ENCODE measurements at regions not wholly inside any gene's neighbourhood (a gene's known extent, or its start where the extent isn't known, plus 50 kb on each side); places are given as distances from the start of the nearest gene placed in this dataset.

DNA sequence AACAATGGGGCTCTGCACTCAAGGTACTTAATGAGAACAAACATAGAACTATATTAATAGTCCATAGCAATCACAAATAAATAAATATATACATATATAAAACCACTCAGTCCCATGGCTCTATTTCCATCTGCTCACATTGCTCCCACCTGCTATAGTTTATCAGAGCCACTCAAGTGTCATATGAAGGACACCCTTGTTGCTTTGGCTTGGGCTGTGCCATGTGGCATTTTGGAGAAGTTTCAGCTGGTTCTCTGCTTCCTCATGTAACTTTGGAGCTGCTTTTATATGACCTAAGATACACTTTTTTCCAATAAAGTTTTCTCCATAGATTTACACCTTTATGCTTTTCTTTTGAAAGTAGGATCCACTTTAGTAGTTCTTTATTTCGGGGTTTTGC lies 126.4 kb downstream of the KCNJ2 start:
- Mint-ChIP-seq H3K36me3 (0 out of 2 replicates have a peak, but pooled peaks cover 4% of the 10 kb centered on the region), H3K27ac (no peak overlapping the region), H3K27me3 (ENCODE audit: low read depth) (no peaks in the 10 kb centered on the region), H3K4me3 (no peak overlapping the region), H3K9me3 (peaks cover 18% of the 10 kb centered on the region), H3K4me1 (peaks cover 37% of the 10 kb centered on the region)
- ATAC-seq: no peak
- ChIA-PET POLR2A (no interaction called here), CTCF (no interaction called here)
- DNase-seq (ENCODE audit: low spot score): no peak
- no peak for TF ChIP-seq MLX (CRISPR knock-in tag; IDR thresholded peaks at IDR 0.05)
- TF ChIP-seq SMAD3 (CRISPR knock-in tag; IDR thresholded peaks at IDR 0.05; ENCODE audit: borderline replicate concordance): no peak
- TF ChIP-seq, protein P1, sequence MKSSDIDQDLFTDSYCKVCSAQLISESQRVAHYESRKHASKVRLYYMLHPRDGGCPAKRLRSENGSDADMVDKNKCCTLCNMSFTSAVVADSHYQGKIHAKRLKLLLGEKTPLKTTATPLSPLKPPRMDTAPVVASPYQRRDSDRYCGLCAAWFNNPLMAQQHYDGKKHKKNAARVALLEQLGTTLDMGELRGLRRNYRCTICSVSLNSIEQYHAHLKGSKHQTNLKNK (CRISPR knock-in tag; IDR thresholded peaks at IDR 0.05): no peak
- no peak for TF ChIP-seq ZNF671 (CRISPR knock-in tag; IDR thresholded peaks at IDR 0.05)

- peaks cover 37% of the 10 kb centered on the region for H3K4me1 Mint-ChIP-seq
- H3K9me3 Mint-ChIP-seq: peaks cover 18% of the 10 kb centered on the region
- no peak overlapping the region for H3K4me3 Mint-ChIP-seq
- no peak for TF ChIP-seq ZNF416 (CRISPR knock-in tag; IDR thresholded peaks at IDR 0.05)
- no peak for TF ChIP-seq ZNF532 (CRISPR knock-in tag; IDR thresholded peaks at IDR 0.05; ENCODE audit: borderline replicate concordance)
- TF ChIP-seq ATF2 (CRISPR knock-in tag; IDR thresholded peaks at IDR 0.05; ENCODE audit: borderline replicate concordance, low read depth): no peak
- no peak for TF ChIP-seq ATF1 (CRISPR knock-in tag; IDR thresholded peaks at IDR 0.05)
- TF ChIP-seq, protein P2, sequence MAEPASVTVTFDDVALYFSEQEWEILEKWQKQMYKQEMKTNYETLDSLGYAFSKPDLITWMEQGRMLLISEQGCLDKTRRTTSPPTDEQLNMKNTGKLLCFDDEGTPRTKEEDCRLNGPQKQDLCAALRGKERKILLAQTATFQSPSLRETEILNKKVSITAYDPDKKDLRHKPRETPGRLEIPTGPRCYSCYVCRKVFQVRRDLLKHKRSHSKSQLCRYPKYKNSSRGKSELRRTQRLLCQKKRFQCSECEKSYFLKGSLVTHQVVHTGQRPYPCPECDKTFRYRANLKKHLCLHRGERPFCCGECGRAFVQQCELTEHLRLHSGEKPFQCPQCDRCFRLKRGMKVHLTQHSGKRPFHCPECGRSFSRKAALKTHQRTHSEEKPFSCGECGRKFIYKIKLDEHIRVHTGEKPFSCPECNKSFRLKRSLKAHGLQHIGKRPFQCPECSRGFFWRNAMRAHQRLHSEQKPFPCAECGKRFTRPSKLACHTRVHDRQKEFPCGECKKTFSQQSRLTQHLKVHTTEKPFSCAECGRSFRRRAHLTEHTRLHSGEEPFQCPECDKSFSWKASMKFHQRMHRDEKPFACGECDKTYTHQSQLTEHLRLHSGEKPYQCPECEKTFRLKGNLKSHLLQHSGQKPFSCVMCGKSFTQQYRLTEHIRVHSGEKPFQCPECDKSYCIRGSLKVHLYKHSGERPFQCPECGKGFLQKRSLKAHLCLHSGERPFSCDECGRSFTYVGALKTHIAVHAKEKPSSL (CRISPR knock-in tag; conservative IDR thresholded peaks at IDR 0.05): no peak
- no peak for TF ChIP-seq MLX (CRISPR knock-in tag; IDR thresholded peaks at IDR 0.05)
- TF ChIP-seq ZBTB21 (CRISPR knock-in tag; IDR thresholded peaks at IDR 0.05; ENCODE audit: borderline replicate concordance): no peak
- TF ChIP-seq SMAD4 (CRISPR knock-in tag; IDR thresholded peaks at IDR 0.05): no peak
- 0 out of 2 replicates have a peak, but pooled peaks cover 4% of the 10 kb centered on the region for H3K36me3 Mint-ChIP-seq
- H3K27ac Mint-ChIP-seq: no peak overlapping the region
- no peak for DNase-seq (ENCODE audit: low spot score)
- no peaks in the 10 kb centered on the region for H3K27me3 Mint-ChIP-seq (ENCODE audit: low read depth)
- no peak for ATAC-seq
- CTCF ChIA-PET: no interaction called here
- POLR2A ChIA-PET: no interaction called here
These were observed 127.1 kb downstream of the KCNJ2 start for GRCh38 chr17:70296456-70296855.

DNA sequence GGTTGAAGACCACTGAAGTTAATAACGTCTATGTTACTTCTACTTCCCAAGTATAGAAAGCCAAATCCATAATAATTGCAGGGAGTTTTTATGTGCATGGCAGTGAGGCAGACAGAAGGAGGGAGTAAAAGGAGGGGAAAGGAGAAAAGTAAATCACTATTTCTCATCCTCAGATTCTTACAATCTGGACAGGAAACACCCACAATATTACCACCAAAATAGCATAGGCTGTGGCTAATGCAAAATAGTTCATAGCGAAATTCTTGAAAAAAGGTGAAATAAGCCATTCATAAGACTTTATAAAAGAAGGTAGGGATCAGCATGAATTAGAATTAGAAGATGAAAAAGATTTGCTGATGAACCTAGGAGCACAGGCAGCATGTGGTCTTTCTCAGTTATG lies 128.1 kb downstream of the KCNJ2 start:
- ATAC-seq: no peak
- 0 out of 2 replicates have a peak, but pooled peaks cover 4% of the 10 kb centered on the region for H3K36me3 Mint-ChIP-seq
- DNase-seq (ENCODE audit: low spot score): no peak
- H3K4me1 Mint-ChIP-seq: peaks cover 34% of the 10 kb centered on the region
- CTCF ChIA-PET: no interaction called here
- H3K27ac Mint-ChIP-seq: no peak overlapping the region
- H3K4me3 Mint-ChIP-seq: no peak overlapping the region
- H3K27me3 Mint-ChIP-seq (ENCODE audit: low read depth): no peaks in the 10 kb centered on the region
- POLR2A ChIA-PET: no interaction called here
- H3K9me3 Mint-ChIP-seq: peaks cover 18% of the 10 kb centered on the region
- TF ChIP-seq, protein P3, sequence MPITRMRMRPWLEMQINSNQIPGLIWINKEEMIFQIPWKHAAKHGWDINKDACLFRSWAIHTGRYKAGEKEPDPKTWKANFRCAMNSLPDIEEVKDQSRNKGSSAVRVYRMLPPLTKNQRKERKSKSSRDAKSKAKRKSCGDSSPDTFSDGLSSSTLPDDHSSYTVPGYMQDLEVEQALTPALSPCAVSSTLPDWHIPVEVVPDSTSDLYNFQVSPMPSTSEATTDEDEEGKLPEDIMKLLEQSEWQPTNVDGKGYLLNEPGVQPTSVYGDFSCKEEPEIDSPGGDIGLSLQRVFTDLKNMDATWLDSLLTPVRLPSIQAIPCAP (CRISPR knock-in tag; IDR thresholded peaks at IDR 0.05): no peak
- TF ChIP-seq ZNF219 (CRISPR knock-in tag; IDR thresholded peaks at IDR 0.05; ENCODE audit: borderline replicate concordance) (no peak), HMGA2 (CRISPR knock-in tag; IDR thresholded peaks at IDR 0.05) (no peak), ZSCAN18 (CRISPR knock-in tag; IDR thresholded peaks at IDR 0.05) (no peak), SMAD3 (CRISPR knock-in tag; IDR thresholded peaks at IDR 0.05; ENCODE audit: borderline replicate concordance) (no peak), ZBTB21 (CRISPR knock-in tag; IDR thresholded peaks at IDR 0.05; ENCODE audit: borderline replicate concordance) (no peak), SMAD4 (CRISPR knock-in tag; IDR thresholded peaks at IDR 0.05) (no peak), MLX (CRISPR knock-in tag; IDR thresholded peaks at IDR 0.05) (no peak)
- TF ChIP-seq, protein P4, sequence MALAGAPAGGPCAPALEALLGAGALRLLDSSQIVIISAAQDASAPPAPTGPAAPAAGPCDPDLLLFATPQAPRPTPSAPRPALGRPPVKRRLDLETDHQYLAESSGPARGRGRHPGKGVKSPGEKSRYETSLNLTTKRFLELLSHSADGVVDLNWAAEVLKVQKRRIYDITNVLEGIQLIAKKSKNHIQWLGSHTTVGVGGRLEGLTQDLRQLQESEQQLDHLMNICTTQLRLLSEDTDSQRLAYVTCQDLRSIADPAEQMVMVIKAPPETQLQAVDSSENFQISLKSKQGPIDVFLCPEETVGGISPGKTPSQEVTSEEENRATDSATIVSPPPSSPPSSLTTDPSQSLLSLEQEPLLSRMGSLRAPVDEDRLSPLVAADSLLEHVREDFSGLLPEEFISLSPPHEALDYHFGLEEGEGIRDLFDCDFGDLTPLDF (CRISPR knock-in tag; IDR thresholded peaks at IDR 0.05): no peak
